Calu3 (cell line): ENCODE measurements at regions not wholly inside any gene's neighbourhood (a gene's known extent, or its start where the extent isn't known, plus 50 kb on each side); places are given as distances from the start of the nearest gene placed in this dataset.

Experiments
- BruUV-seq: library from RNA; stranded (reverse); fragments of 400-500 nt; replicated peaks from 2 replicates; lab custom pipeline; 2021; lab: Mats Ljungman, UMichigan
- CTCF ChIA-PET: fragments of 300-600 bp; sonication (Branson Sonifier 250); formaldehyde crosslinking; loops from one replicate; lab custom pipeline; 2022; ENCODE audit warnings: antibody characterized with exemption; lab: Charles Lee
- DNase-seq: peaks from one replicate; pipeline ENCODE4 v3.0.0; 2022
- H3K27ac Mint-ChIP-seq: one replicate; pipeline ENCODE4 v1.8.0; 2022; ENCODE audit warnings: mixed read lengths; ENCODE audit not compliant: unreplicated experiment
- H3K27me3 Mint-ChIP-seq: one replicate; pipeline ENCODE4 v1.8.0; 2022; ENCODE audit warnings: mixed read lengths; ENCODE audit not compliant: unreplicated experiment
- H3K36me3 Mint-ChIP-seq: one replicate; pipeline ENCODE4 v1.8.0; 2022; ENCODE audit warnings: mild to moderate bottlenecking, moderate library complexity, mixed read lengths; ENCODE audit not compliant: insufficient read depth, unreplicated experiment
- H3K4me1 Mint-ChIP-seq: one replicate; pipeline ENCODE4 v1.8.0; 2022; ENCODE audit warnings: mild to moderate bottlenecking, low read depth, mixed read lengths; ENCODE audit not compliant: unreplicated experiment
- H3K4me3 Mint-ChIP-seq: one replicate; pipeline ENCODE4 v1.8.0; 2022; ENCODE audit warnings: mild to moderate bottlenecking, low read depth, moderate library complexity, mixed read lengths; ENCODE audit not compliant: unreplicated experiment
- H3K9me3 Mint-ChIP-seq: one replicate; pipeline ENCODE4 v1.8.0; 2022; ENCODE audit warnings: low read depth, mixed read lengths; ENCODE audit not compliant: unreplicated experiment
- intact Hi-C: fragments of 100-400 bp; cut with micrococcal nuclease; formaldehyde crosslinking; loops from one replicate; pipeline ENCODE4 v1.10.0; 2022; ENCODE audit not compliant: unreplicated experiment
- TF ChIP-seq, protein P1 (sequence below): fragments of 200-600 bp; IDR thresholded peaks from one replicate; pipeline ENCODE4 v1.8.0; 2022; ENCODE audit warnings: antibody characterized with exemption; ENCODE audit not compliant: unreplicated experiment

DNA sequence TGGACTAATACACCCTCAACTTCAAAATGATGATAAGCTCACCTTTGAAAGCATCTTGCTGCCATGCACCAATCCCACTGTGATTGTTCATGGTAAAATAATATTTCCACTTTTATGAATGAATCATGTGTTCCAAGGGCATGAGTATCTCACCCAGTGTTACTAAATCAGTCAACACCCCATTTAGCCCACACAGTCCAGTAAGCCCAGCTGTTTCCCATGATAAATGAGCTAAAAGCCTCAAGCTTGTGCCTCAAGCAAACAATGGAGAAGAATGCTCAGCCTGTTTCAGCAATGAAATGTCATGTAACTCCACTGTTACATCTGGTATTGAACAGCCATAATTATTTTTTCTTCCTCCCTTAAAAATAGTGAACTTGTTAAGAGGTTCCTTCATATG, 442.5 kb downstream of the XPNPEP1 start:
- CTCF ChIA-PET: no interaction called here
- Mint-ChIP-seq H3K9me3 (no peaks in the 10 kb centered on the region), H3K4me1 (no peaks in the 10 kb centered on the region), H3K27me3 (no peaks in the 10 kb centered on the region), H3K27ac (no peak overlapping the region), H3K36me3 (no peaks in the 10 kb centered on the region), H3K4me3 (no peak overlapping the region)
- intact Hi-C loops: no loop called here
- BruUV-seq: no TSS peak
- TF ChIP-seq, protein P1, sequence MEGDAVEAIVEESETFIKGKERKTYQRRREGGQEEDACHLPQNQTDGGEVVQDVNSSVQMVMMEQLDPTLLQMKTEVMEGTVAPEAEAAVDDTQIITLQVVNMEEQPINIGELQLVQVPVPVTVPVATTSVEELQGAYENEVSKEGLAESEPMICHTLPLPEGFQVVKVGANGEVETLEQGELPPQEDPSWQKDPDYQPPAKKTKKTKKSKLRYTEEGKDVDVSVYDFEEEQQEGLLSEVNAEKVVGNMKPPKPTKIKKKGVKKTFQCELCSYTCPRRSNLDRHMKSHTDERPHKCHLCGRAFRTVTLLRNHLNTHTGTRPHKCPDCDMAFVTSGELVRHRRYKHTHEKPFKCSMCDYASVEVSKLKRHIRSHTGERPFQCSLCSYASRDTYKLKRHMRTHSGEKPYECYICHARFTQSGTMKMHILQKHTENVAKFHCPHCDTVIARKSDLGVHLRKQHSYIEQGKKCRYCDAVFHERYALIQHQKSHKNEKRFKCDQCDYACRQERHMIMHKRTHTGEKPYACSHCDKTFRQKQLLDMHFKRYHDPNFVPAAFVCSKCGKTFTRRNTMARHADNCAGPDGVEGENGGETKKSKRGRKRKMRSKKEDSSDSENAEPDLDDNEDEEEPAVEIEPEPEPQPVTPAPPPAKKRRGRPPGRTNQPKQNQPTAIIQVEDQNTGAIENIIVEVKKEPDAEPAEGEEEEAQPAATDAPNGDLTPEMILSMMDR: no peak
- DNase-seq: no peak

DNA sequence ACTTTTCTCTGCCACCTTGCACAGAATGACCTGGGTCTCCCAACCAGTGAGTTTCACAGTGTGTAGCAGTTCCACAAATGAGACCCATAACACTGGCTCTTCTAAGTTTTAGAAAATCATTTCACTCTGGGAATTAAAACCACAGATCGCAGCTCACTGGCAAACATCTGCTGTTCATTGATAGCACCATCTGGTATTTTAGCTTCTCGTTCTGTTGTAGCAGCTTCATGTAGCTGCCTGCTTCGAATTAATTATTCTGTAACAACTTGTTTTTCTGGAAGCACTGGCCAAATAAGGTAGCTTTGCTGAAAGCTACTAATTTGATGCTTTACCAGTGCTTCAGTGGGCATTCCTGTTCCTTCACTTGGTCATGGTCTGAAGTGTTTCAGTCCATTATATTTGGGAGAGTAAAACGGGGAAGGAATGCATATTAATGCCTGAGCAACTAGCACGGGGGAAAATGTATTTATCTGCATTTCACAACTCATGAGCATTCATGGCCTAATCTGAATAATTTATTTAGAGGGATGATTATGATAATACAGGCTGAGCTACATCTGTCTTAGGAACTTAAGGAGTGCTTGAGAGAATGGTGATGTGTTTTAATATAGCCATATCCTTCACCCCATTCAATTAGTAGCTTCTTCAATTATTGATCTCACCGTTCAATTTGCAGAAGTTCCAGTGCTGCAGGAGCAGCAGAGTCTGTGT, 447.4 kb downstream of the XPNPEP1 start:
- no peak overlapping the region for H3K27ac Mint-ChIP-seq
- no TSS peak for BruUV-seq

DNA sequence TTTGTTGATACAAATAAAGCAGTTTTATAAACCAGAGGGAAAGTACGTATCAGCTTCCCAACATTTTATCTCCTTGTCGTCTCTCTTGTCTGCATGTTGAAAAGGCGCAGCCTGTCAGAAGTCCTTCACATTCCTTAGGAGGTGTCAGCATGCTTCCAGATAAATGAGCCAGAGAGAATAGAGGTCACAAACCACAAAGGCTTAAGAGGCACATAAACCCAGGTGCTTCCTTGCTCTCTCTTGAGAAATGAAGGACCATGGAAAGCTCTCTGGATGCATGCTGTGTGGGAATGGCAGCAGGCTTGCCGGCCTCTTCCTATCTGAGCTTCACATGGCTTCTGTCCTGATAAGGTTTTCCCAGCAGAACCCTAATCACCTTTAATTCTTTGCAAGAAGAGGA, 448.5 kb downstream of the XPNPEP1 start:
- no peak overlapping the region for H3K27ac Mint-ChIP-seq
- TF ChIP-seq, protein P1: no peak

More for the DNA sequence above, 447.4 kb downstream of the XPNPEP1 start:
- H3K9me3 Mint-ChIP-seq: no peaks in the 10 kb centered on the region
- CTCF ChIA-PET: no interaction called here
- peaks cover 11% of the 10 kb centered on the region for H3K27me3 Mint-ChIP-seq
- intact Hi-C loops: no loop called here
- no peak for DNase-seq
- TF ChIP-seq, protein P1: no peak
- H3K4me1 Mint-ChIP-seq: no peaks in the 10 kb centered on the region
- H3K4me3 Mint-ChIP-seq: no peak overlapping the region
- no peaks in the 10 kb centered on the region for H3K36me3 Mint-ChIP-seq

DNA sequence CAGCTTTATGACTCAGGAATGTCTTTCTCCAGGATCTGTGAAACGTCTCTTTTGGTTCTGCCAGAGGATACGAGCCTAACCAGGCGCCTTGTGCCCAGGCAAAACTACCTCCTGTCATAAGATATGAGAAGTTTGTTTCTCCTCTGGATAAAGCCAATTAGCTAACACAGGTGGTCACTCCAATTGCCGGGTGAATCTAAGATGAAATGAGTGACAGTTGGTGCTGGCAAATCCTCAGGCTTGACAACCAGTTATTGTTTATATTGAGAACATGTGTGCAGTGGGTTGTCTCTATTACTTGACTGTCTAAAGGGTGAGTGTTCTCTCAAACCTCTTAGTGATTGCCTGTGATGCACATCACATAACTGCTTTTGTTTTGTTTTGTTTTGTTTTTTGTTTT, 449.1 kb downstream of the XPNPEP1 start:
- no TSS peak for BruUV-seq
- Mint-ChIP-seq H3K36me3 (no peaks in the 10 kb centered on the region), H3K27me3 (peaks cover 11% of the 10 kb centered on the region), H3K4me1 (no peaks in the 10 kb centered on the region), H3K4me3 (no peak overlapping the region), H3K27ac (no peak overlapping the region), H3K9me3 (no peaks in the 10 kb centered on the region)
- intact Hi-C loops: no loop called here
- CTCF ChIA-PET: no interaction called here
- TF ChIP-seq, protein P1: no peak
- DNase-seq: no peak

More for the DNA sequence above, 448.5 kb downstream of the XPNPEP1 start:
- Mint-ChIP-seq H3K27me3 (peaks cover 11% of the 10 kb centered on the region), H3K4me1 (no peaks in the 10 kb centered on the region), H3K36me3 (no peaks in the 10 kb centered on the region), H3K9me3 (no peaks in the 10 kb centered on the region), H3K4me3 (no peak overlapping the region)
- CTCF ChIA-PET: no interaction called here
- no TSS peak for BruUV-seq
- DNase-seq: no peak
- intact Hi-C loops: no loop called here
